Kidney epithelial cell (primary cell): ENCODE measurements at regions not wholly inside any gene's neighbourhood (a gene's known extent, or its start where the extent isn't known, plus 50 kb on each side); places are given as distances from the start of the nearest gene placed in this dataset.

ENCODE experiments used
- DNase-seq: peaks from one replicate; pipeline ENCODE4 v3.0.0-alpha.2; 2010; ENCODE audit warnings: low read depth
- H3K27me3 ChIP-seq: 2 replicates; pipeline ENCODE4 v1.6.0; 2011; ENCODE audit warnings: low read length; ENCODE audit not compliant: control insufficient read depth, insufficient read depth
- H3K36me3 ChIP-seq: 2 replicates; pipeline ENCODE4 v1.5.1; 2011; ENCODE audit warnings: low read length; ENCODE audit not compliant: control insufficient read depth, insufficient read depth
- H3K4me3 ChIP-seq: 2 replicates; pipeline ENCODE4 v1.5.1; 2011; ENCODE audit warnings: low read depth, mild to moderate bottlenecking, control low read depth, low read length
- CTCF ChIP-seq: IDR thresholded peaks from 2 replicates; pipeline ENCODE4 v1.5.1; 2011; ENCODE audit warnings: mild to moderate bottlenecking, moderate library complexity, low read length, control low read depth, inconsistent platforms; ENCODE audit not compliant: insufficient read depth, poor library complexity, severe bottlenecking

GRCh38 chr18:45350404-45351156, 264.7 kb upstream of the SLC14A2 start:
- no peak for TF ChIP-seq CTCF
- H3K4me3 ChIP-seq = no peak overlapping the region
- no peaks in the 10 kb centered on the region for H3K27me3 ChIP-seq
- DNase-seq = no peak
- no peaks in the 10 kb centered on the region for H3K36me3 ChIP-seq

DNA sequence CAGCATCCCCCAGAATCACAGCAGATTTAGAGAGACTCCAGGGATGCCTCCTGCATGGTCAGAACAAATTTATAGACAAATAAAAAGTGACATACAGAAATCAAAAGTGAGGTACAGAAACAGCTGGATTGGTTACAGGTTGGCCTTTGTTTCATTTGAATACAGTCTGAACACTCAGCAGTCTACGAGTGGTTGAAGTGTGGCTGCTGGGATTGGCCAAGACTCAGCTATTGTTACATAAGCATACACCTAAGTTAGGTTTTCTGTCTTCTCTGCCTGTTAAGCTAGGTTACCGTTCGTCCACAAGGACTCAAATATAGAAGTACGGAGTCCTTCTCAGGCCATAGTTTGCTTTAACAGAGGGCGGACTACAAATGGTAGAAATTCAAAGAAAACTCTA, 262.4 kb upstream of the SLC14A2 start:
- no peak for DNase-seq
- Histone ChIP-seq H3K27me3 (no peaks in the 10 kb centered on the region), H3K4me3 (no peak overlapping the region), H3K36me3 (no peaks in the 10 kb centered on the region)
- no peak for TF ChIP-seq CTCF

DNA sequence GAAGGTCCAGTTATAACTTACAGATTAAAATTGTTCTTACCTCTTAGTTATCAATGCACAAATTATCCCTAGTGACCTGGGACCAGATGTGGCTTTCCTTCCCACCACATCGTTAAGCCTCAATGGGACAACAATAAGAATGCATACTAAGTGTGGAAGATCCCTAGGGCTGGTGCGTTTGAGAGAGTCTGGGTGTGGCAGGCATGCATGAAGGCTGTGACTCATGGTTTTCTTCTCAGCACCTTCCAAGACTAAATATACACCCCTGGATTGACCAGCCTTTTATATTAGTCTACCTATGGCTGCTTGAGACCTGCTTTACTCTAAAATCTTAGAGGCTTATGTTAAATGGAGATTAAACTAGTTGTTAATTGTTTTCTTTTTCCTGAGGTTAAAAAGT, 261.7 kb upstream of the SLC14A2 start:
- DNase-seq = no peak
- TF ChIP-seq CTCF = no peak
- Histone ChIP-seq H3K27me3 (no peaks in the 10 kb centered on the region), H3K36me3 (no peaks in the 10 kb centered on the region), H3K4me3 (no peak overlapping the region)

DNA sequence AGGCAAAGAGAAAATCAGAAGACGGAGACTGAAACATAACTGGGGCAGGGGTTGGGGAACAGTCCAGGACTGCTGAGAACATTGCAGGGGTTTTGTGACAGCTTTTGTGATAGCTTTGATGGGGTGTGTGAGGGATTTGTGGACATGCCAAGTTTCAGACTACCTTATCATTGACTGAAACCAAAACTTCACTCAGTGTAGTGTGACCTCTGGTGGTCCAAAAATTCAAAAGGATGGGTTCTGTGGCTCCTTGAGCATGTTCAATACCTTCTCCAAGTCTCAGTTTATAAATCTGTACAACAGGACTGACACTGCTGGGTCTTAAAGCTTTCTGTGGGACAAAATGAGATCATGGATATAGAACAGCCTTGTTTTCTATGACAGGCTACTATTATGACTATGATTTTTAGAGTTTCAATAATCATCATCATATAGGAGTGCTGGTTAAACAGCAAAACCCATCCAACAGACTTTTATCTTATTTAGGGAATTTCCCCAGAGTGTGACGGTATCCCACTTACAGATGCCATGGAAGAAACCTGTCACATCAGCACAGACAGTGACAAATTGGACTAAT, 259.2 kb upstream of the SLC14A2 start:
- no peaks in the 10 kb centered on the region for H3K27me3 ChIP-seq
- TF ChIP-seq CTCF = no peak
- no peak for DNase-seq
- no peak overlapping the region for H3K4me3 ChIP-seq
- H3K36me3 ChIP-seq = no peaks in the 10 kb centered on the region

GRCh38 chr18:45357686-45358470, 257.4 kb upstream of the SLC14A2 start:
- Histone ChIP-seq H3K27me3 (no peaks in the 10 kb centered on the region), H3K4me3 (no peak overlapping the region), H3K36me3 (no peaks in the 10 kb centered on the region)
- TF ChIP-seq CTCF = no peak
- DNase-seq = no peak
